ENCODE measurements at regions not wholly inside any gene's neighbourhood (a gene's known extent, or its start where the extent isn't known, plus 50 kb on each side); places are given as distances from the start of the nearest gene placed in this dataset.

- TF ChIP-seq CTCF (conservative IDR thresholded peaks at IDR 0.05; ENCODE audit: low read depth in 2 of 2) (no peak), CREB1 (CRISPR knock-in tag; IDR thresholded peaks at IDR 0.05; ENCODE audit: low read depth) (no peak), ZNF114 (CRISPR knock-in tag; IDR thresholded peaks at IDR 0.05) (no peak), EZH2phosphoT487 (IDR thresholded peaks at IDR 0.05; ENCODE audit: unreplicated experiment) (no peak), ZNF331 (CRISPR knock-in tag; IDR thresholded peaks at IDR 0.05; ENCODE audit: low read depth) (no peak), NANOG (IDR thresholded peaks at IDR 0.05; ENCODE audit: borderline replicate concordance) (no peak), REST (IDR thresholded peaks at IDR 0.05; ENCODE audit: unreplicated experiment) (no peak), ETS1 (IDR thresholded peaks at IDR 0.05) (no peak), POLR2AphosphoS5 (IDR thresholded peaks at IDR 0.05; ENCODE audit: low read depth) (no peak)
These were observed 57.9 kb upstream of the IL1R1 start (continued) for GRCh38 chr2:102084651-102085050.

- Histone ChIP-seq H3K36me3 (ENCODE audit: insufficient read depth) (no peaks in the 10 kb centered on the region), H3K9me2 (ENCODE audit: insufficient read depth) (no peaks in the 10 kb centered on the region), H3K27ac (ENCODE audit: low read depth) (no peak overlapping the region), H3K4me3 (no peak overlapping the region), H3F3A (replicated peaks; ENCODE audit: low read depth) (no peaks in the 10 kb centered on the region), H4K20me1 (replicated peaks; ENCODE audit: insufficient read depth) (no peaks in the 10 kb centered on the region), H2AFZ (no peak overlapping the region), H3K4me1 (ENCODE audit: insufficient read depth) (no peaks in the 10 kb centered on the region), H3K4me2 (no peak overlapping the region), H3K27me3 (ENCODE audit: insufficient read depth) (no peaks in the 10 kb centered on the region), H3K79me2 (replicated peaks; ENCODE audit: insufficient read depth) (no peaks in the 10 kb centered on the region)
- DNase-seq (ENCODE audit: low spot score) (no peak), ATAC-seq (no peak)
- Mint-ChIP-seq H3K4me3 (no peak overlapping the region), H3K36me3 (ENCODE audit: low read depth) (no peaks in the 10 kb centered on the region), H3K4me1 (peaks cover 6% of the 10 kb centered on the region; the same call in 2 of the 3 replicates), H3K9me3 (no peaks in the 10 kb centered on the region; the same call in 2 of the 3 replicates), H3K27ac (no peak overlapping the region), H3K27me3 (ENCODE audit: insufficient read depth, low read depth, poor library complexity) (no peaks in the 10 kb centered on the region)
- TF ChIP-seq ZNF462 (CRISPR knock-in tag; IDR thresholded peaks at IDR 0.05) (no peak), EZH2 (IDR thresholded peaks at IDR 0.05; ENCODE audit: low read depth, unreplicated experiment) (no peak), ZNF331 (CRISPR knock-in tag; IDR thresholded peaks at IDR 0.05; ENCODE audit: low read depth) (no peak), JUNB (IDR thresholded peaks at IDR 0.05; ENCODE audit: unreplicated experiment) (no peak), CREB1 (CRISPR knock-in tag; IDR thresholded peaks at IDR 0.05; ENCODE audit: low read depth) (no peak)
These were observed 57.3 kb upstream of the IL1R1 start for GRCh38 chr2:102085238-102085637.
